ENCODE measurements at regions not wholly inside any gene's neighbourhood (a gene's known extent, or its start where the extent isn't known, plus 50 kb on each side); places are given as distances from the start of the nearest gene placed in this dataset.
A peak's percentile ranks its signal among the peaks of the same experiment; 100 is the strongest.

DNA sequence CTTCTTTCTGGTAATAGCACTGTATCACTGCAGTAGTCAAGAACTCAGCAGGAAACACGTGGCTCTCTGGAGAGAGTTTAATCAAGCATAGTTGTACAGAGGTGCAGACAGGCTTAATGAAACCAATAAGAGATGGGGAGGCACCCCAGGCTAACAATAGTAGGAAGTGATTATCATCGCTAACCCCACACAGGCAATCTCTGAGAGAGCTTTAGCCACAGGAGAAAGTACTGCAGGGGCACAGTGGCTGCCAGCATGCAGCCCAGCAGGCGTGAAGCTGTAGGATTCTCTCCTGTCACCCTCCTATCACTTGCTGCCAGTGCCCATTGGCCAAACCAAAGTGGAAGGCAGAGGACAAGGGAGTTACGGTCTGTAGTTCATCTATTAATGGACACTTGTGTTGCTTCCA lies 450.0 kb upstream of the RASGEF1B start:
- DNase-seq: no peak

- no peak for DNase-seq
Measured at GRCh38 chr4:81919810-81920209, 448.1 kb upstream of the RASGEF1B start.

- peak; percentile 56 for DNase-seq
Measured at GRCh38 chr4:81919223-81919622, 447.5 kb upstream of the RASGEF1B start.

GRCh38 chr4:81915430-81915829 lies 443.7 kb upstream of the RASGEF1B start:
- DNase-seq: no peak

DNA sequence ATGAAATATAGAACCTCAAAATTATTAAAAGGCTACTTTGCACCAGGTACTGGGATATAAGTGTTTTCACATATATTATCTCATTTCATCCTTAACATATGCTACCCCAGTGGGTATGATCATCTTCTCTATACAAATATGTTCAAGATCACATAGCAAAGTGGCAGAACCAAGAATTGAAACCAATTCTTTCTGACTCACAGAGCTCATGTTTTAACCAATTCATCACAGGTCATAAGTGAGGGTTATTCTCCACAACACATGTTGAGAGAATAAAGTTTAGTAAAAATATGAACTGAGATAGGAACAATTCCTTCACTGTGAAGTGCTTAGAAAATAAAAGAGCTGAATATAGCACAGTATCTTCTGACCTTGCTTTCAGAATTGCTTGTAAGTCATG lies 442.9 kb upstream of the RASGEF1B start:
- no peak for DNase-seq

DNA sequence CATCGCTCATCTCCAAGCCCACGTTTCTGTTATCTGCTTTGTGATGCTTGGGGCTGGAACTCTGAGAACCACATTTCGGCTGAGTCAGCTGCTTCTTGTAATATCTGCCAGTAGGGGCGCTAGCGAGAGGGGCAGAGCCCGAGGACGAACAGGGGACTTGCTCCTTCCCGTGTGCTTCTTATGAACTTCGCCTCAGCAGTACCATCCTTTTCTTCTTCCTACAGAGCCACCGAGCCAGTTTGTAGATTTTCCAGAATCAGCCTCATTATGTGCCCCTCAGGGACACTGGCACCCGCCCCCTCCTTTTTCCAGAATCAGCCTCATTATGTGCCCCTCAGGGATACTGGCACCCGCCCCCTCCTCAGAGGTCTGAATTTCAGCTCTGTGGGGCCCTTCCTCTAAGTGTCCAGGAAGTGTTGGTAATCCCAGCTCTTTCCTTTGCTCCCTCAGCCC lies 441.7 kb upstream of the RASGEF1B start:
- peak; percentile 42 for DNase-seq

DNA sequence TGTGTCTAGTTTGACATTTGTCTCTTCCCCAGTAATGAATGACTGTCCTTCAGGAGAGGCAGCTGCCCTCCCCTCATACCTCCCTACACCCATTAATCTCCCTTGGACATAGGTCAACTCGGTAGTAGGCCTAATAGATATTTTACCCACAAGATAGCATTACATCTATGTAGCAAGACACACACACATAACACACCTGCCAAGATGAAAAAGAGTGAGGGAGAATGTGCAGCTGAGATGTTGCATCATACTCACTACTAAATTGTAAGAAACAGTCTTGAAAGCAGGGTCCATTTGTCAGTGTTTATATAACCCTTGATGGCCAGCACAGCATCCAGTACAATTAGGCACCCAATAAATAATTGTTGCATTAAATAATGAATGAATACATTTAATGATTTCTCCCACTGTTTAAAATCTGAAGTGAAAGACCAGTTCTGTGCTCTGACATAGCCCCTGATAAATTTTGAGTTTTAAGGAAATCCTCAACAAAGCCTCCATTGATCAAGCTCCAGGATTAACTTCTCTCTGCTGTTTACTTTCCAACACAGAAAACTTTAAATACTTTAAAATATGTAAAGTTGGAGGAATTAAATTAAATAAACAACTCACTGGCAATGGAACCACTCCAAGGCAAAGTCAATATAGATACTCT lies 440.8 kb upstream of the RASGEF1B start:
- no peak for DNase-seq

DNA sequence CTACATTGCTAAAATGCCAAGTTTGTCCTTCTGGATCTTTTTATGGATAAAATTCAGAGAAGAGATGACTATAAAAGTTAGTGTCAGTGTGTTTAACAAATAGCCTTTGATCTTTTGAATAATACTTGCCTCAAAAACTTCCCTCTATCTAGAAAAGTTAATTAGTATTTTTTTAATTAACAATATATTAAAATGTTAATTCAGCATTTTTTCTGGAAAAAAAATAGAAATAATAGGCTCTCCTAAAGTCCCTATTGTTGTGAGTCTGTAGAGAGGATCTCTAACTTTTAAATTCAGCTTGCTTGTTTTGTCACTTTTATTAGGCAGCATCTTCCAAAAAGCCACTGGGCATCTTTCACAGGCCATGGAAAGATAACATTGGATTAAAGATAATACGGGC lies 435.2 kb upstream of the RASGEF1B start:
- no peak for DNase-seq

GRCh38 chr4:81905971-81906370 lies 434.3 kb upstream of the RASGEF1B start:
- peak; percentile 44 for DNase-seq

DNA sequence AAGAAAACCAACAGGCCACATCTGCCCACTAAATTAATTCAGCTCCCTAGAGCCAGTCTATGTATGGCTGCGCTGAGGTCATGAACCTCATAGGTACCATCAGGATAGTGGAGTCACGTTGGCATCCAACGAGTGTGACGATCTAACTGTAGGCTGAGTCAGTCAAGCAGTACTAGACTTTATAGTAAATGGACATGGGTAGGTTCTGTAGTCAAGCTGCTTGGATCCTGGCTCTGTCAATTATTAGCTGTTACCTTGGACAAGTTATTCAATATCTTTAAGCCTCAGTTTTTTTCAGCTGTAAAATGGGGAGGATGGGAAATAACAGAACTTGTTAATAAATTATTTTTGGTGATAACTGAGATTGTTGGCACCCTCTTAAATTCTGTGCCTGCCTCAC lies 432.4 kb upstream of the RASGEF1B start:
- DNase-seq: no peak

DNA sequence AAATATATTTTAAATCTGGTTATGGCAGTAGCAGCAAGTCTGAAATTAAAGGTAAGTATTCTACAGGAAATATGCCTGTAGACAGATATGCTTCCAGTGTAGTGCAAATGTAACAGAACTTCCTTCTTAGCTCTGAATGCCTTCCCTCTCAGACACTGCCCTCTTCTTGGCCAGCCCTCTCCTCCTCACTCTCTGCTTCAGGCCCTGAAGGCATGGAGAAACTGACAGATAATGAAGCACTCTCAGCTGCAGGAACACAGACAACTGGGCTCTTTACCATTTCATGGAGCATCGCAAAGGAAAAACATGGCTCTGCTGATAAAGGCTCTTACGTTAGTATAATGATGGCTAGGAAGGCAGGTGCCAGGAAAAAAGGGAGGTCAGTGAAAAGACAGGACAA lies 431.5 kb upstream of the RASGEF1B start:
- no peak for DNase-seq

GRCh38 chr4:81898862-81899504 lies 427.3 kb upstream of the RASGEF1B start:
- no peak for DNase-seq

- peak; percentile 69 for DNase-seq
Measured at GRCh38 chr4:81896936-81897335, 425.2 kb upstream of the RASGEF1B start.

DNA sequence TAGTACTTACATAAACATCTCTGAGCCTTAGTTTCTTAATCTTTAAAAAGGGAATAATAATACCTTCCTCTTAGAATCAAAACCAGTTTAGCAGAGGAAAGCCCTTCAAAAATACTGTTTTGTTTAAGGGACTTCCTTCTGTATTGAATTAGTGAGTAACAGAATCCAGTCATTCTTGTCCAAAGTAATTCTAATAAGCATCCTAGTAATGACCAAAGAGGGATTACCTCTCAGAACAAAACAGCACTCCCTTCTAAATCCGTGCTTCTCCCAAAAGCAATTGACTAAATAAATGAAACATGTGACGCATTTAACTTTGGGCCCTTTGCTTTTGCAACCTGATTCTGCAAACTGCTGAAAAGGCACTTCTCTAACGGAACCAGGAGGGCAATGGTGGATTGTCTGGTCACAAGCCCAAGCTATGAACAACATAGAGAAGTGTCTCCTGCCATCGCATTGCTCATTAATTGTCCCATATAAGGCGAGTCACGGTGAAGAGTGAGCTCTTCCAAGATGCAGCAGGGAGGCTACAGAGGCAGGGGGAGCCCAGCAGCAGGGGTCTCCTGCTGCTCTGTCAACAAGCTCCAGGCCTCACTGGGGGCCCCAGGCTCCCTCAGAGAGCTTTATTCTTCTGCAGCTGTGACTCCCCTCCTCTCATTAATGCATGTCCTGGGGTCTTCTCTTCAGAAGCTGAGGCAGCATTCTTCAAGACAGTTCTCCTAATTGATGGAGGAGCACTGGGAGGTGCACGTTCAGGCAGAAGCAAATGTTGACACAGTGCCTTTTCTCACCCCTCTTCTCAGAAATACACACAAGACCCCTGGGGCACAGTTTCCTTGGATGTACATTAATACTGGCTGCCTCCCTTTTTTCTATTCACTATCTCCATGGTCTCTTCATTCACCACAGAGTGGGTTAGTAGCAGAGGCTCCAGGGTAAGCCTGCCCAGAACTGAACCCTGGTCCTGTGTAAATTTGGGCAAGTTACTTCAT lies 419.6 kb upstream of the RASGEF1B start:
- DNase-seq: no peak

DNA sequence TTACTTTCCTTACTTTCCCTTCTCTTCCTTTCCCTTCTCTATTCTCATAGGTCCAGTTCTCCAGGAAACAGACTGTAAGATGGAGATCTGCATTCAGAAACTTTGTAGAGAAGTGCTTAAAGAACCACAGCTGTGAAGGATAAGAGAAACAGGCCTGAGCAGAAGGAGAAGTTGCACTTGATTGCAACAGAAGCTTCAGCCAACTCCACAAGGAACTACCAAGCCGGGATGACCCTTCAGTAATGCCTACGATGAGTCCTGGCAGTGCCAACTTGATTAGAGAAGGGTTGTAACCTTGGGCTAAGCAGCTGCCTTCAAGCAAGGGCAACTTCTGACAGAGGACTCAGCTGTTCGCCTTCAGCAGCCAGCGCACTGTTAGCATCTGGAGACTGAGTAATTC lies 413.3 kb upstream of the RASGEF1B start:
- DNase-seq: no peak

DNA sequence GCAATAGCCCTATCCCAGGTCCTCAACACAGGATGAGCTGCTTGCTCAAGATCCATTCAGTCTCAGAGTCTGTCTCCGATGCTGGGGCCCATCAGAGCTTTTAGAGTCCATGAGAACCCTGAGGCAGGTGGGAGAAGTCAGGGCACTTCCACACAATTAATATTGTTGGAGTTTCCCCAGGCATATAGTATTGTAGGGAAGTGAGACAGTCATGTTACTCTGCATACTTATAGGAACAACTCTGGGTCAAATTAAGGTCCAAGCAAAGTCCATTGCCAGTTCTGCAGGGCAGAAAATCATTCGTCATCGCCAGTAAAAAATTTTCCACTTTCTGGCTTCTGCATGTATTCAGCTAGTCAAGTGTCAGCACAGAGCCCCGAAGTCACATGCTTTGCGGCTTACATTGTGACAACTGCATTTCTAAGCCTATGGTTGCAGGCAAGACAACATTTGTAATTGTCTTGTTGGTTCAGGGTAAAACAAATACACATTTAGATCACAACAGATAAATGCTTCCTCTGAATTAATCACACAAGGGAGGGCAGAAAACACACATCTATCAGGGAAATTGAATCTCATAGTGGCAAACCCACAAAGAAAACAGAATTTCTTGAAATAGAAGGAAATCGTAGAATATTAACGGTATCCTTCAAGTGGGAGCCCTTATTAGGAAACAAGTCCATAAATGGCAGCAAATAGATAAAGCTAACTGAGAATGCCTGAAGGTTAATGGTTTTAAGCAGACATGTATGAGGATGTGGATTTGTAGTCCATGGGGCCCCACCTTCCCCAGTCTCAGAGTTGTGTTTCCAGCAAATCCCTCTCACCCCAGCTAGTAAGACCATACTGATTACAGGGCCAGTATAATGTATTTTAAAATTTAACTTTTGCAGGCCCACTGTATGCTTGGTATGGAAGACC lies 412.1 kb upstream of the RASGEF1B start:
- no peak for DNase-seq

DNA sequence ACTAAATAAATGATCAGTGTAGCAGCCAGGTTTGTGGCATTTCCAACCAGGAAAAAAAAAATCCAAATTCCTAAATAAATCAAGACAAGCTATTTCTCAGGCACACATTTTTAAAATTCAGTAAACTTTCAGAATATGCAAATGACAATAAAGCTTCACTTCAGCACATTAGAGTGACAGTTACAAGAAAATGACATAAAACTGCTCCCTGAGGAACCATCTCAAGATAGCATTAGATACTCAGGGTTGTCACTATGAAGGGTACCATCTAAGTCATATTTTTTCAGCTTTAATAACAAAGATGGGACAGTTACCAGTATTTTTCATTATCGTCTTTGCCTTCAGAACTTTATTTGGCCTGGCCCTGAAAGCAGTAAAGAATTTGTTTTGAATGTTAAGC lies 411.3 kb upstream of the RASGEF1B start:
- no peak for DNase-seq

- no peak for DNase-seq
Measured at GRCh38 chr4:81881855-81882621, 410.3 kb upstream of the RASGEF1B start.

GRCh38 chr4:81876106-81876505 lies 404.4 kb upstream of the RASGEF1B start:
- DNase-seq: peak; percentile 31

DNA sequence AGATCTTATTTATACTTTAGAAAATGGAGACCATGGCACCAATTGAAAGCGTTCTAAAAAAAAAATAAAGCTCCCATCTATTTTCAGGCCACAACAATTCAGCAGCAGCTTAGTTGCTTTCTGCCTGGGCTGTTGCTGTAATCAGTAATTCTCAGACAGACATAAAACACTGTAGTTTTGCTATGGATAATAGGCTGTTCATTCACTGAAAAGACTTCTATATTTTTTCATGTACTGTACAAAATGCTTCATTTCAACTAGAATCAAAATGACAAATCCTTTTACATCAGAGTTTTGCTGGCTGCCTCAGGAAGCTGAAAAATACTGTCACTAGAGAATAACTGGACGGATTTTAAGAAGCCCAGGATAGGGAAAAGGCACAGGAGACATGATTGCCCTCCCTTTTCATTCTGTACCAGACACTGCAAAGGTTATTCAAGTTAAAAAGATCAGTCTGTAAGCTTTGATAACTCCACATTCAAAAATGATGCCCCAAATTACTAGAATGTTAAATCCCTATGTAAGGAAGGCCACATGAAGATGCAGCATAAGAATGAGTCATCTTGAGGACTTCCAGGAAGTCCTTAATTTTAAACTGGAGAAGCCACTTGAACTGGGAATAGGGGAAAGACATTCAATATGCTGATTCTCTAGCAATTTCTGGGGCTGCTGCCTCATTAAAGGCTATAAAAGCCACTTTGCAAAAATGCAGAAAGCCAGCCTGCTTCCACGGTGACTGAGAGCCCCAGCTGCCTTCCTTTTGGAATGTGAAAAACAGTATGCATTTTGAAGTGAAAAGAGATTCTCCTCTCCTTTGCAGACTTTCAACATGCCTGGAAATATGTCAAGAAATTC lies 403.2 kb upstream of the RASGEF1B start:
- DNase-seq: peak; percentile 59

DNA sequence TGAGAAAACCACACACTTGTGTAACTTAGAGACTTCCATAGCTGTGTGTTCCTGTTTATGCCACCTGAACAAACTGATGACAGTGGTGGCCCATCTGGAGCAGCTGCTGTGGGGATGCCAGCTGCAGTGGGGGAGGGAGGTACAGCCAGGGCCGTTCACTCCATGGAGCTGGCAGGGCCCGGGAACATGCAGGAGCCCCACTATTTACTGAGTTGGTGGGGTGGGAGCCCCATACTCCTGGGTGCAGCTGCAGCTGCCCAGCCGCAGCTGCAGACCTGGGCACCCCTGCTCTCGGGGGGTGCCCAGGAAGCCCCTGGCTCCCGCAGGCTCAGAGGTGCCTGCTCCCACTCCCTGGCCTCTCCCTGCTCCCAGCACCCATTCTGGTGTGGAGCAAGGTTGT lies 398.6 kb upstream of the RASGEF1B start:
- DNase-seq: peak; percentile 79

Data from DMS53 (cell line).